ENCODE measurements at regions not wholly inside any gene's neighbourhood (a gene's known extent, or its start where the extent isn't known, plus 50 kb on each side); places are given as distances from the start of the nearest gene placed in this dataset.

- Histone ChIP-seq H3K23ac (ENCODE audit: low read depth, low read length) (no peak overlapping the region), H4K20me1 (ENCODE audit: insufficient read depth, low read length) (no peaks in the 10 kb centered on the region), H3K9ac (ENCODE audit: low read depth, low read length) (no peak overlapping the region), H3K9me1 (ENCODE audit: insufficient read depth, low read length) (no peaks in the 10 kb centered on the region), H3K14ac (replicated peaks; ENCODE audit: low read depth, low read length) (no peak overlapping the region), H3K4ac (ENCODE audit: low read depth, low read length) (no peak overlapping the region), H3K9me3 (ENCODE audit: control insufficient read depth, insufficient read depth, low read length) (no peaks in the 10 kb centered on the region), H2AK9ac (replicated peaks; ENCODE audit: low read depth, low read length, poor library complexity) (no peak overlapping the region), H3K4me3 (ENCODE audit: insufficient read depth, low read depth, low read length) (no peak overlapping the region), H4K91ac (ENCODE audit: insufficient read depth, low read depth, low read length) (no peak overlapping the region), H2AFZ (replicated peaks; ENCODE audit: low read length, poor library complexity) (no peak overlapping the region), H3K27ac (ENCODE audit: insufficient read depth, low read length) (no peak overlapping the region), H3K18ac (ENCODE audit: low read depth, low read length) (no peak overlapping the region), H3K4me1 (ENCODE audit: control insufficient read depth, insufficient read depth, low read length) (no peaks in the 10 kb centered on the region), H2AK5ac (ENCODE audit: low read depth, low read length) (no peak overlapping the region), H3K79me1 (ENCODE audit: low read depth in 1 of 2, low read length in 2 of 2) (no peaks in the 10 kb centered on the region), H2BK15ac (ENCODE audit: low read depth, low read length) (no peak overlapping the region), H3K56ac (ENCODE audit: extremely low read depth, insufficient read depth, low read length) (no peak overlapping the region), H4K5ac (ENCODE audit: low read depth, low read length) (no peak overlapping the region), H2BK5ac (ENCODE audit: low read depth, low read length, poor library complexity, severe bottlenecking) (no peak overlapping the region), H3K36me3 (ENCODE audit: control insufficient read depth, insufficient read depth, low read length) (no peaks in the 10 kb centered on the region), H3K4me2 (ENCODE audit: low read depth, low read length) (no peak overlapping the region), H4K8ac (ENCODE audit: low read depth in 2 of 2, low read length in 2 of 2) (no peak overlapping the region), H3K27me3 (ENCODE audit: control insufficient read depth, insufficient read depth, low read length) (no peaks in the 10 kb centered on the region), H2BK120ac (ENCODE audit: low read depth, low read length) (no peak overlapping the region), H2BK20ac (ENCODE audit: low read depth, low read length) (no peak overlapping the region)
- intact Hi-C loops (cut with micrococcal nuclease) = loop anchor here (1.0 kb wide), 1 partner anchor 183 kb away; no protein-coding TSS in a partner anchor
- ATAC-seq (ENCODE audit: low read depth) = peak; percentile 48; the same call in 1 of the 2 replicates
- dilution Hi-C loops (cut with HindIII; ENCODE audit: low sequenced_read_pairs, unreplicated experiment) = no loop called here
- CTCF ChIA-PET = no interaction called here
- POLR2A ChIA-PET (ENCODE audit: unreplicated experiment) = no interaction called here
- 60% methylated on average over 1 of the region's 2 CpGs; no CpG with 5 or more reads in 1 of the 2 experiments for WGBS, 2 experiments (ENCODE audit: extremely low coverage in 2 of 2, insufficient read length in 1 of 2)
- DNase-seq = peak; percentile 29
- TF ChIP-seq MAFK (IDR thresholded peaks at IDR 0.05; ENCODE audit: low read depth, low read length) (no peak), MXI1 (IDR thresholded peaks at IDR 0.05; ENCODE audit: borderline replicate concordance, low read depth, low read length) (no peak), CTCF (conservative IDR thresholded peaks at IDR 0.05; ENCODE audit: low read depth, low read length) (no peak), NFE2L2 (IDR thresholded peaks at IDR 0.05; ENCODE audit: low read depth, low read length) (no peak), SMC3 (IDR thresholded peaks at IDR 0.05; ENCODE audit: low read depth, low read length) (no peak), CHD1 (IDR thresholded peaks at IDR 0.05; ENCODE audit: low read depth, low read length) (no peak), RAD21 (IDR thresholded peaks at IDR 0.05; ENCODE audit: low read length) (no peak), USF2 (IDR thresholded peaks at IDR 0.05; ENCODE audit: low read depth, low read length) (no peak), ELK1 (IDR thresholded peaks at IDR 0.05; ENCODE audit: borderline replicate concordance, low read depth, low read length) (no peak), BHLHE40 (IDR thresholded peaks at IDR 0.05; ENCODE audit: low read depth, low read length) (no peak), RFX5 (IDR thresholded peaks at IDR 0.05; ENCODE audit: low read depth, low read length) (no peak), POLR2A (IDR thresholded peaks at IDR 0.05; ENCODE audit: low read depth, low read length) (no peak), CEBPB (IDR thresholded peaks at IDR 0.05; ENCODE audit: low read depth, low read length) (no peak)
- in situ Hi-C loops (cut with MboI; ENCODE audit: low sequenced_read_pairs) = no loop called here
- BruUV-seq (replicated peaks) = no TSS peak
These were observed 563.8 kb downstream of the TDRD15 start for GRCh38 chr2:21687589-21687988.

Data from IMR-90 (cell line).